ENCODE measurements at regions not wholly inside any gene's neighbourhood (a gene's known extent, or its start where the extent isn't known, plus 50 kb on each side); places are given as distances from the start of the nearest gene placed in this dataset.
"Not testable (repeated sequence)": the region's sequence is repeated elsewhere in the genome, so short reads cannot be mapped to it uniquely, and the experiment has no call there.

GRCh38 chr2:175351512-175351911, 170.0 kb upstream of the ATP5MC3 start:
- no peak for TF ChIP-seq CTCF (IDR thresholded peaks at IDR 0.05; ENCODE audit: partially characterized antibody, unreplicated experiment)
- Mint-ChIP-seq H3K4me3 (ENCODE audit: unreplicated experiment) (no peak overlapping the region), H3K9me3 (ENCODE audit: unreplicated experiment) (peaks cover 3% of the 10 kb centered on the region), H3K4me1 (ENCODE audit: low read depth, unreplicated experiment) (no peaks in the 10 kb centered on the region), H3K36me3 (ENCODE audit: unreplicated experiment) (no peaks in the 10 kb centered on the region), H3K27me3 (ENCODE audit: unreplicated experiment) (peaks cover 5% of the 10 kb centered on the region), H3K27ac (ENCODE audit: unreplicated experiment) (no peak overlapping the region)
- DNase-seq = no peak

DNA sequence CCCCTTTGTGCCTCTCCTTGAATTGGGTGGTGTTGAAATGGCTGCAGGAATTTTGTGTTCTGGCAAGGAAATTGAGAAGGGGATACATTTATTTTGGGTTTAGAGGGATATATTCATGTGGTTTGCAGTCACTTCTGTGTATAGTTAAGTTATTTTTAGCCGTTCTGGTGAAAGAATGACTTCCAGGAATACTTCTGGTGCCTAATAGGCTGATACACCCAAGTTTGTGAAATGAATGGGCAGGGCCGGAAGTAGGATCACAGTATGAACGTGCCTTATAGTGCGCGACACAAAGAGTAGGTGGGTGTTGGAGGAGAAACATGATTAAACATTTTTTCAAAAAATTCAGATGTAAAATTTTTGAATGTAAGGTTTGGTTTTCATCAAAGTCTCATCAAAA, 168.6 kb upstream of the ATP5MC3 start:
- Mint-ChIP-seq H3K27ac (ENCODE audit: unreplicated experiment) (no peak overlapping the region), H3K27me3 (ENCODE audit: unreplicated experiment) (peaks cover 5% of the 10 kb centered on the region), H3K9me3 (ENCODE audit: unreplicated experiment) (peaks cover 3% of the 10 kb centered on the region)

GRCh38 chr2:175342085-175342484, 160.6 kb upstream of the ATP5MC3 start:
- peaks cover 26% of the 10 kb centered on the region for H3K36me3 Mint-ChIP-seq (ENCODE audit: unreplicated experiment)
- peaks cover 13% of the 10 kb centered on the region for H3K9me3 Mint-ChIP-seq (ENCODE audit: unreplicated experiment)
- DNase-seq = no peak
- no peak overlapping the region for H3K4me3 Mint-ChIP-seq (ENCODE audit: unreplicated experiment)
- H3K27me3 Mint-ChIP-seq (ENCODE audit: unreplicated experiment) = no peaks in the 10 kb centered on the region
- no peak overlapping the region for H3K27ac Mint-ChIP-seq (ENCODE audit: unreplicated experiment)
- H3K4me1 Mint-ChIP-seq (ENCODE audit: low read depth, unreplicated experiment) = no peaks in the 10 kb centered on the region
- TF ChIP-seq CTCF (IDR thresholded peaks at IDR 0.05; ENCODE audit: partially characterized antibody, unreplicated experiment) = no peak

More for the DNA sequence above, 168.6 kb upstream of the ATP5MC3 start:
- TF ChIP-seq CTCF (IDR thresholded peaks at IDR 0.05; ENCODE audit: partially characterized antibody, unreplicated experiment) = no peak
- no peak overlapping the region for H3K4me3 Mint-ChIP-seq (ENCODE audit: unreplicated experiment)
- H3K4me1 Mint-ChIP-seq (ENCODE audit: low read depth, unreplicated experiment) = no peaks in the 10 kb centered on the region
- no peak for DNase-seq
- H3K36me3 Mint-ChIP-seq (ENCODE audit: unreplicated experiment) = no peaks in the 10 kb centered on the region

DNA sequence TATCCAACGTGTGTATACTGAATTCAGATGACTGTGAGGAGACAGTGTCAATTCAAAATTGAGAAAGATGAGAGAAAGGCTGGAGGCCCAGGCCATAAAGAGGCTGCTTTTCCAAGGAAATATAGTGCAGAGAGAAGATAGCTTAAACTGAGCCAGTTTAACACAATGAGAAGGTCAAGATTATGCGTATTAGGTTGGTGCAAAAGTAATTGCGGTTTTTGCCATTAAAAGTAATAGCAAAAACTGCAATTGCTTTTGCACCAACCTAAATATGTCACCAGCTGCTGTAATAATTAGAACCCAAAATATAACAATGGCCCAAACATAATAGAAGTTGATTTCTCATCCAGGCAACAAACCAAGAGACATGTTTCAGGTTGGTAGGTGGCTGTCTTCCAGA, 148.7 kb upstream of the ATP5MC3 start:
- Mint-ChIP-seq H3K36me3 (ENCODE audit: unreplicated experiment) (peaks cover 9% of the 10 kb centered on the region), H3K4me1 (ENCODE audit: low read depth, unreplicated experiment) (no peaks in the 10 kb centered on the region), H3K27me3 (ENCODE audit: unreplicated experiment) (peaks cover 2% of the 10 kb centered on the region), H3K4me3 (ENCODE audit: unreplicated experiment) (no peak overlapping the region), H3K27ac (ENCODE audit: unreplicated experiment) (no peak overlapping the region), H3K9me3 (ENCODE audit: unreplicated experiment) (peaks cover 3% of the 10 kb centered on the region)
- DNase-seq = no peak
- TF ChIP-seq CTCF (IDR thresholded peaks at IDR 0.05; ENCODE audit: partially characterized antibody, unreplicated experiment) = no peak

DNA sequence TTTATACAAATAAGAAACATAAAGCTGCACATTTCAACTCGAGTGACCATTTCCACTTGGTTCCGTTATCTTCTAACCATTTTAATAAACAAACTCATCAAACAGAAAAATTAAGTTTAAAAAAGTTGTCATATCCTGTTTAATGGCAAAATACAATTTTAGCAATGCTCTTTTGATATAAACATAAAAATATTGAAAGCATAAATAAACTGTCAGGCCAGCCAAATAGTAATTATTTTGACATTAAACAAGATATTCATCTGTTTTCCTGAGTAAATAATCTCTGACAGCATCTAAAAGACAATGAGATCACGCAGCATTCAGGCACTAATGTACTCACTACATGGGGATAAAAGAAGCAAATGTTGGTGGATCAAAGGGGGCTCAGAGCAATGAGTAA, 145.3 kb upstream of the ATP5MC3 start:
- no peak overlapping the region for H3K4me3 Mint-ChIP-seq (ENCODE audit: unreplicated experiment)
- no peak for DNase-seq
- H3K4me1 Mint-ChIP-seq (ENCODE audit: low read depth, unreplicated experiment) = no peaks in the 10 kb centered on the region
- no peak overlapping the region for H3K27ac Mint-ChIP-seq (ENCODE audit: unreplicated experiment)
- H3K9me3 Mint-ChIP-seq (ENCODE audit: unreplicated experiment) = peaks cover 2% of the 10 kb centered on the region
- peaks cover 11% of the 10 kb centered on the region for H3K36me3 Mint-ChIP-seq (ENCODE audit: unreplicated experiment)
- peaks cover 2% of the 10 kb centered on the region for H3K27me3 Mint-ChIP-seq (ENCODE audit: unreplicated experiment)
- TF ChIP-seq CTCF (IDR thresholded peaks at IDR 0.05; ENCODE audit: partially characterized antibody, unreplicated experiment) = no peak

GRCh38 chr2:175326164-175326563, 144.7 kb upstream of the ATP5MC3 start:
- H3K9me3 Mint-ChIP-seq (ENCODE audit: unreplicated experiment); H3K4me1 Mint-ChIP-seq (ENCODE audit: low read depth, unreplicated experiment); DNase-seq; H3K27ac Mint-ChIP-seq (ENCODE audit: unreplicated experiment); H3K4me3 Mint-ChIP-seq (ENCODE audit: unreplicated experiment); H3K27me3 Mint-ChIP-seq (ENCODE audit: unreplicated experiment): not testable (repeated sequence)
- H3K36me3 Mint-ChIP-seq (ENCODE audit: unreplicated experiment) = peaks cover 11% of the 10 kb centered on the region
